CD8-positive, alpha-beta memory T cell (primary cell): ENCODE measurements at regions not wholly inside any gene's neighbourhood (a gene's known extent, or its start where the extent isn't known, plus 50 kb on each side); places are given as distances from the start of the nearest gene placed in this dataset.

Source experiments
- CTCF ChIA-PET: fragments of 350-600 bp; sonication (Branson Sonifier 250); formaldehyde crosslinking; loops from one replicate; lab custom pipeline; 2021; ENCODE audit warnings: antibody characterized with exemption; lab: Charles Lee
- POLR2A ChIA-PET: fragments of 350-600 bp; sonication (Branson Sonifier 250); formaldehyde crosslinking; loops from one replicate; lab custom pipeline; 2021; ENCODE audit warnings: antibody characterized with exemption; lab: Charles Lee
- DNase-seq, 5 donors: peaks; one replicate each; pipeline versions ENCODE4 v3.0.0 to v3.0.0-alpha.2; 2020 to 2022; ENCODE audit warnings: mixed read lengths in 1 of 5
- H3K27ac ChIP-seq: one replicate; pipeline ENCODE4 v1.7.0; 2013; ENCODE audit warnings: low read depth, mild to moderate bottlenecking, low read length, moderate library complexity
- H3K27me3 ChIP-seq: 2 replicates; pipeline ENCODE4 v1.7.0; 2013; ENCODE audit warnings: low read length, mild to moderate bottlenecking; ENCODE audit not compliant: insufficient read depth, poor library complexity, severe bottlenecking
- H3K36me3 ChIP-seq: 2 replicates; pipeline ENCODE4 v1.7.0; 2013; ENCODE audit warnings: mild to moderate bottlenecking, low read length, moderate library complexity; ENCODE audit not compliant: insufficient read depth
- H3K4me1 ChIP-seq: 2 replicates; pipeline ENCODE4 v1.7.0; 2013; ENCODE audit warnings: mild to moderate bottlenecking, low read length, moderate library complexity; ENCODE audit not compliant: insufficient read depth
- H3K4me3 ChIP-seq: 2 replicates; pipeline ENCODE4 v1.7.0; 2013; ENCODE audit warnings: mild to moderate bottlenecking, low read length
- H3K9me3 ChIP-seq: 2 replicates; pipeline ENCODE4 v1.7.0; 2013; ENCODE audit warnings: mild to moderate bottlenecking, low read length
- H3K27ac Mint-ChIP-seq, 8 donors: one replicate each; pipeline ENCODE4 v1.8.0; 2020 to 2021; ENCODE audit warnings: mixed read lengths in 8 of 8, mild to moderate bottlenecking in 6 of 8, inconsistent platforms in 3 of 8, moderate library complexity in 3 of 8
- H3K27me3 Mint-ChIP-seq, 2 donors: one replicate each; pipeline ENCODE4 v1.8.0; 2020 to 2021; ENCODE audit warnings: mixed read lengths in 2 of 2, mild to moderate bottlenecking in 1 of 2, moderate library complexity in 1 of 2
- H3K36me3 Mint-ChIP-seq, 3 donors: one replicate each; pipeline ENCODE4 v1.8.0; 2020 to 2021; ENCODE audit warnings: mixed read lengths in 3 of 3, inconsistent platforms in 1 of 3, mild to moderate bottlenecking in 1 of 3
- H3K4me1 Mint-ChIP-seq, 3 donors: one replicate each; pipeline ENCODE4 v1.8.0; 2020 to 2021; ENCODE audit warnings: mixed read lengths in 3 of 3, inconsistent platforms in 1 of 3, mild to moderate bottlenecking in 1 of 3
- H3K4me3 Mint-ChIP-seq, 7 donors: one replicate each; pipeline ENCODE4 v1.8.0; 2020 to 2021; ENCODE audit warnings: mixed read lengths in 7 of 7, mild to moderate bottlenecking in 6 of 7, moderate library complexity in 4 of 7, inconsistent platforms in 2 of 7
- H3K9me3 Mint-ChIP-seq, 5 donors: one replicate each; pipeline ENCODE4 v1.8.0; 2020 to 2022; ENCODE audit warnings: mixed read lengths in 5 of 5, mild to moderate bottlenecking in 3 of 5, moderate library complexity in 2 of 5, inconsistent platforms in 1 of 5

- no peak overlapping the region for H3K4me3 Mint-ChIP-seq
- DNase-seq: no peak
- ChIA-PET CTCF (no interaction called here), POLR2A (no interaction called here)
- H3K4me1 Mint-ChIP-seq: no peaks in the 10 kb centered on the region
- no peaks in the 10 kb centered on the region for H3K36me3 ChIP-seq
- H3K27ac Mint-ChIP-seq: no peak overlapping the region
- H3K4me1 ChIP-seq: no peaks in the 10 kb centered on the region
- H3K4me3 ChIP-seq: no peak overlapping the region
- no peaks in the 10 kb centered on the region for H3K9me3 Mint-ChIP-seq
- no peaks in the 10 kb centered on the region for H3K9me3 ChIP-seq
- no peak overlapping the region for H3K27ac ChIP-seq
- no peaks in the 10 kb centered on the region for H3K36me3 Mint-ChIP-seq
- peaks cover 4 to 5% of the 10 kb centered on the region in 2 donors for H3K27me3 Mint-ChIP-seq
- H3K27me3 ChIP-seq: no peaks in the 10 kb centered on the region
Measured at GRCh38 chr2:236857246-236857645, 228.4 kb upstream of the COPS8 start.

- POLR2A ChIA-PET: no interaction called here
- Mint-ChIP-seq H3K4me1 (no peaks in the 10 kb centered on the region), H3K9me3 (no peaks in the 10 kb centered on the region), H3K27me3 (peaks cover 5 to 6% of the 10 kb centered on the region in 2 donors), H3K27ac (no peak overlapping the region), H3K36me3 (no peaks in the 10 kb centered on the region), H3K4me3 (no peak overlapping the region)
- Histone ChIP-seq H3K27me3 (no peaks in the 10 kb centered on the region), H3K4me3 (no peak overlapping the region), H3K4me1 (no peaks in the 10 kb centered on the region), H3K27ac (no peak overlapping the region), H3K9me3 (no peaks in the 10 kb centered on the region), H3K36me3 (no peaks in the 10 kb centered on the region)
- CTCF ChIA-PET: interaction anchor here (1.5 kb wide), 1 partner anchor 10 kb away, joined by 3 read pairs; no protein-coding TSS in a partner anchor
- no peak for DNase-seq
Measured at GRCh38 chr2:236857781-236858180, 227.9 kb upstream of the COPS8 start.

- Mint-ChIP-seq H3K27me3 (peaks cover 5 to 6% of the 10 kb centered on the region in 2 donors), H3K36me3 (no peaks in the 10 kb centered on the region), H3K4me1 (no peaks in the 10 kb centered on the region), H3K9me3 (no peaks in the 10 kb centered on the region), H3K4me3 (no peak overlapping the region), H3K27ac (no peak overlapping the region)
- H3K27ac ChIP-seq: no peak overlapping the region
- DNase-seq: no peak
- H3K27me3 ChIP-seq: no peaks in the 10 kb centered on the region
- ChIA-PET POLR2A (no interaction called here), CTCF (interaction anchor here (1.5 kb wide), 1 partner anchor 9 kb away, joined by 3 read pairs; no protein-coding TSS in a partner anchor)
- no peaks in the 10 kb centered on the region for H3K4me1 ChIP-seq
- no peak overlapping the region for H3K4me3 ChIP-seq
- H3K9me3 ChIP-seq: no peaks in the 10 kb centered on the region
- no peaks in the 10 kb centered on the region for H3K36me3 ChIP-seq
Measured at GRCh38 chr2:236858661-236859060, 227.0 kb upstream of the COPS8 start.

GRCh38 chr2:236859908-236860307 is 225.8 kb upstream of the COPS8 start:
- no peak overlapping the region for H3K27ac Mint-ChIP-seq
- Histone ChIP-seq H3K9me3 (no peaks in the 10 kb centered on the region), H3K4me1 (no peaks in the 10 kb centered on the region), H3K4me3 (no peak overlapping the region), H3K27me3 (no peaks in the 10 kb centered on the region), H3K36me3 (no peaks in the 10 kb centered on the region), H3K27ac (no peak overlapping the region)
- peaks cover 5 to 6% of the 10 kb centered on the region in 2 donors for H3K27me3 Mint-ChIP-seq
- ChIA-PET POLR2A (no interaction called here), CTCF (no interaction called here)
- H3K36me3 Mint-ChIP-seq: peaks cover 0 to 2% (median 0%) of the 10 kb centered on the region in 3 donors
- DNase-seq: no peak
- H3K4me3 Mint-ChIP-seq: no peak overlapping the region
- H3K9me3 Mint-ChIP-seq: peaks cover 0 to 3% (median 0%) of the 10 kb centered on the region in 5 donors
- H3K4me1 Mint-ChIP-seq: no peaks in the 10 kb centered on the region

- Histone ChIP-seq H3K36me3 (no peaks in the 10 kb centered on the region), H3K27me3 (no peaks in the 10 kb centered on the region), H3K4me1 (no peaks in the 10 kb centered on the region), H3K27ac (no peak overlapping the region), H3K9me3 (no peaks in the 10 kb centered on the region), H3K4me3 (no peak overlapping the region)
- ChIA-PET CTCF (no interaction called here), POLR2A (no interaction called here)
- peaks cover 0 to 6% (median 3%) of the 10 kb centered on the region in 5 donors for H3K9me3 Mint-ChIP-seq
- no peak overlapping the region for H3K27ac Mint-ChIP-seq
- H3K4me1 Mint-ChIP-seq: no peaks in the 10 kb centered on the region
- H3K36me3 Mint-ChIP-seq: peaks cover 0 to 14% (median 0%) of the 10 kb centered on the region in 3 donors
- DNase-seq: no peak
- peaks cover 0 to 4% of the 10 kb centered on the region in 2 donors for H3K27me3 Mint-ChIP-seq
- H3K4me3 Mint-ChIP-seq: no peak overlapping the region
Measured at GRCh38 chr2:236861196-236861875, 224.4 kb upstream of the COPS8 start.

- peaks cover 0 to 14% (median 0%) of the 10 kb centered on the region in 3 donors for H3K36me3 Mint-ChIP-seq
- H3K27ac ChIP-seq: no peak overlapping the region
- H3K9me3 ChIP-seq: no peaks in the 10 kb centered on the region
- DNase-seq: no peak
- H3K4me1 Mint-ChIP-seq: no peaks in the 10 kb centered on the region
- H3K36me3 ChIP-seq: no peaks in the 10 kb centered on the region
- no peak overlapping the region for H3K4me3 ChIP-seq
- no peaks in the 10 kb centered on the region for H3K4me1 ChIP-seq
- no peak overlapping the region for H3K4me3 Mint-ChIP-seq
- no peak overlapping the region for H3K27ac Mint-ChIP-seq
- ChIA-PET CTCF (no interaction called here), POLR2A (no interaction called here)
- peaks cover 0 to 6% (median 3%) of the 10 kb centered on the region in 5 donors for H3K9me3 Mint-ChIP-seq
- H3K27me3 ChIP-seq: no peaks in the 10 kb centered on the region
- peaks cover 0 to 4% of the 10 kb centered on the region in 2 donors for H3K27me3 Mint-ChIP-seq
Measured at GRCh38 chr2:236861944-236862343, 223.7 kb upstream of the COPS8 start.

- Histone ChIP-seq H3K27me3 (no peaks in the 10 kb centered on the region), H3K4me1 (no peaks in the 10 kb centered on the region), H3K9me3 (no peaks in the 10 kb centered on the region), H3K36me3 (no peaks in the 10 kb centered on the region), H3K27ac (no peak overlapping the region), H3K4me3 (no peak overlapping the region)
- H3K36me3 Mint-ChIP-seq: peaks cover 0 to 14% (median 0%) of the 10 kb centered on the region in 3 donors
- no peak for DNase-seq
- no peaks in the 10 kb centered on the region for H3K4me1 Mint-ChIP-seq
- no peak overlapping the region for H3K27ac Mint-ChIP-seq
- H3K9me3 Mint-ChIP-seq: peaks cover 0 to 6% (median 3%) of the 10 kb centered on the region in 5 donors
- H3K27me3 Mint-ChIP-seq: peaks cover 0 to 4% of the 10 kb centered on the region in 2 donors
- POLR2A ChIA-PET: no interaction called here
- no peak overlapping the region for H3K4me3 Mint-ChIP-seq
- CTCF ChIA-PET: no interaction called here
Measured at GRCh38 chr2:236862526-236862925, 223.2 kb upstream of the COPS8 start.

- H3K4me1 ChIP-seq: no peaks in the 10 kb centered on the region
- H3K9me3 ChIP-seq: no peaks in the 10 kb centered on the region
- CTCF ChIA-PET: no interaction called here
- no peak overlapping the region for H3K4me3 Mint-ChIP-seq
- no peaks in the 10 kb centered on the region for H3K4me1 Mint-ChIP-seq
- H3K9me3 Mint-ChIP-seq: peaks cover 0 to 6% (median 3%) of the 10 kb centered on the region in 5 donors
- no peaks in the 10 kb centered on the region for H3K27me3 ChIP-seq
- DNase-seq: no peak
- H3K27me3 Mint-ChIP-seq: peaks cover 4% of the 10 kb centered on the region in 2 donors
- POLR2A ChIA-PET: no interaction called here
- no peaks in the 10 kb centered on the region for H3K36me3 ChIP-seq
- H3K27ac Mint-ChIP-seq: no peak overlapping the region
- H3K4me3 ChIP-seq: no peak overlapping the region
- H3K27ac ChIP-seq: no peak overlapping the region
- peaks cover 0 to 14% (median 0%) of the 10 kb centered on the region in 3 donors for H3K36me3 Mint-ChIP-seq
Measured at GRCh38 chr2:236862961-236863728, 222.5 kb upstream of the COPS8 start.
